Activated CD8-positive, alpha-beta memory T cell treated with anti-CD3 and anti-CD28 coated beads, Interleukin-2, amount 50 U/mL, for 48 hours (primary cell): ENCODE measurements at regions not wholly inside any gene's neighbourhood (a gene's known extent, or its start where the extent isn't known, plus 50 kb on each side); places are given as distances from the start of the nearest gene placed in this dataset.

Source experiments
- DNase-seq: peaks from one replicate; pipeline ENCODE4 v3.0.0-alpha.2; 2020

GRCh38 chr11:19558189-19558986, 154.2 kb upstream of the NAV2 start:
- no peak for DNase-seq

- peak; percentile 90 for DNase-seq
Measured at GRCh38 chr11:19557720-19558140, 154.9 kb upstream of the NAV2 start.

GRCh38 chr11:19557185-19557584, 155.5 kb upstream of the NAV2 start:
- no peak for DNase-seq

- DNase-seq: no peak
Measured at GRCh38 chr11:19555266-19555665, 157.4 kb upstream of the NAV2 start.

- DNase-seq: peak; percentile 92
Measured at GRCh38 chr11:19553683-19554333, 158.8 kb upstream of the NAV2 start.

- no peak for DNase-seq
Measured at GRCh38 chr11:19552656-19553260, 159.9 kb upstream of the NAV2 start.

GRCh38 chr11:19552161-19552560, 160.5 kb upstream of the NAV2 start:
- no peak for DNase-seq

GRCh38 chr11:19551457-19551856, 161.2 kb upstream of the NAV2 start:
- DNase-seq: no peak

- DNase-seq: no peak
Measured at GRCh38 chr11:19547044-19547443, 165.6 kb upstream of the NAV2 start.

GRCh38 chr11:19546325-19546724, 166.3 kb upstream of the NAV2 start:
- no peak for DNase-seq

GRCh38 chr11:19541521-19542049, 171.1 kb upstream of the NAV2 start:
- no peak for DNase-seq

- no peak for DNase-seq
Measured at GRCh38 chr11:19539861-19540260, 172.8 kb upstream of the NAV2 start.

- DNase-seq: no peak
Measured at GRCh38 chr11:19537803-19538453, 174.7 kb upstream of the NAV2 start.

- DNase-seq: no peak
Measured at GRCh38 chr11:19536131-19536530, 176.5 kb upstream of the NAV2 start.

GRCh38 chr11:19530505-19530904, 182.1 kb upstream of the NAV2 start:
- no peak for DNase-seq

GRCh38 chr11:19526119-19526518, 186.5 kb upstream of the NAV2 start:
- DNase-seq: no peak

GRCh38 chr11:19525714-19526113, 186.9 kb upstream of the NAV2 start:
- no peak for DNase-seq

GRCh38 chr11:19525276-19525675, 187.4 kb upstream of the NAV2 start:
- no peak for DNase-seq

GRCh38 chr11:19524171-19524671, 188.4 kb upstream of the NAV2 start:
- no peak for DNase-seq

GRCh38 chr11:19520681-19521080, 192.0 kb upstream of the NAV2 start:
- no peak for DNase-seq

GRCh38 chr11:19519912-19520641, 192.6 kb upstream of the NAV2 start:
- DNase-seq: no peak

- DNase-seq: no peak
Measured at GRCh38 chr11:19519353-19519752, 193.3 kb upstream of the NAV2 start.
